ENCODE measurements at regions not wholly inside any gene's neighbourhood (a gene's known extent, or its start where the extent isn't known, plus 50 kb on each side); places are given as distances from the start of the nearest gene placed in this dataset.

GRCh38 chr4:95660719-95661118, 111.9 kb upstream of the UNC5C start:
- DNase-seq, result no peak

GRCh38 chr4:95651891-95652290, 103.1 kb upstream of the UNC5C start:
- no peak for DNase-seq

- DNase-seq, result no peak
Observed at GRCh38 chr4:95644417-95644816, 95.6 kb upstream of the UNC5C start.

GRCh38 chr4:95643627-95644026, 94.9 kb upstream of the UNC5C start:
- no peak for DNase-seq

GRCh38 chr4:95641571-95641970, 92.8 kb upstream of the UNC5C start:
- DNase-seq, result no peak

- no peak for DNase-seq
Observed at GRCh38 chr4:95640311-95640710, 91.5 kb upstream of the UNC5C start.

GRCh38 chr4:95638920-95639501, 90.2 kb upstream of the UNC5C start:
- DNase-seq, result no peak

- DNase-seq, result peak; percentile 18
Observed at GRCh38 chr4:95637043-95637600, 88.3 kb upstream of the UNC5C start.

- no peak for DNase-seq
Observed at GRCh38 chr4:95636061-95636460, 87.3 kb upstream of the UNC5C start.

- no peak for DNase-seq
Observed at GRCh38 chr4:95627709-95628108, 78.9 kb upstream of the UNC5C start.

- DNase-seq, result no peak
Observed at GRCh38 chr4:95627024-95627605, 78.3 kb upstream of the UNC5C start.

- no peak for DNase-seq
Observed at GRCh38 chr4:95625020-95625419, 76.2 kb upstream of the UNC5C start.

GRCh38 chr4:95619525-95620443, 71.0 kb upstream of the UNC5C start:
- DNase-seq, result no peak

- DNase-seq, result no peak
Observed at GRCh38 chr4:95614684-95615205, 66.0 kb upstream of the UNC5C start.

- no peak for DNase-seq
Observed at GRCh38 chr4:95610061-95610569, 61.3 kb upstream of the UNC5C start.

- DNase-seq, result no peak
Observed at GRCh38 chr4:95606739-95607138, 58.0 kb upstream of the UNC5C start.

GRCh38 chr4:95603393-95603792, 54.6 kb upstream of the UNC5C start:
- DNase-seq, result no peak

- DNase-seq, result no peak
Observed at GRCh38 chr4:95602872-95603271, 54.1 kb upstream of the UNC5C start.

- no peak for DNase-seq
Observed at GRCh38 chr4:95601356-95601755, 52.6 kb upstream of the UNC5C start.

- DNase-seq, result no peak
Observed at GRCh38 chr4:95599777-95600400, 51.1 kb upstream of the UNC5C start.

Measured in left kidney (tissue), 1 donor.